HCEC 1CT (cell line): ENCODE measurements at regions not wholly inside any gene's neighbourhood (a gene's known extent, or its start where the extent isn't known, plus 50 kb on each side); places are given as distances from the start of the nearest gene placed in this dataset.
"Not testable (repeated sequence)": the region's sequence is repeated elsewhere in the genome, so short reads cannot be mapped to it uniquely, and the experiment has no call there.

ENCODE experiments used
- DNase-seq: peaks from one replicate; pipeline ENCODE4 v3.0.0-alpha.2; 2017

- no peak for DNase-seq
Observed at GRCh38 chr3:20537234-20537633, 351.2 kb upstream of the SGO1 start.

- no peak for DNase-seq
Observed at GRCh38 chr3:20529911-20530310, 343.9 kb upstream of the SGO1 start.

GRCh38 chr3:20528180-20528770 lies 342.3 kb upstream of the SGO1 start:
- DNase-seq, result no peak

- DNase-seq, result no peak
Observed at GRCh38 chr3:20527368-20527767, 341.4 kb upstream of the SGO1 start.

GRCh38 chr3:20524328-20524727 lies 338.3 kb upstream of the SGO1 start:
- no peak for DNase-seq

- no peak for DNase-seq
Observed at GRCh38 chr3:20523293-20523692, 337.3 kb upstream of the SGO1 start.

GRCh38 chr3:20517316-20517715 lies 331.3 kb upstream of the SGO1 start:
- DNase-seq, result not testable (repeated sequence)

- DNase-seq, result no peak
Observed at GRCh38 chr3:20516311-20516710, 330.3 kb upstream of the SGO1 start.

GRCh38 chr3:20515834-20516233 lies 329.8 kb upstream of the SGO1 start:
- no peak for DNase-seq

- DNase-seq, result peak; percentile 29
Observed at GRCh38 chr3:20511863-20512505, 326.0 kb upstream of the SGO1 start.

GRCh38 chr3:20510396-20510795 lies 324.4 kb upstream of the SGO1 start:
- no peak for DNase-seq

- DNase-seq, result no peak
Observed at GRCh38 chr3:20503394-20504082, 317.5 kb upstream of the SGO1 start.

- DNase-seq, result no peak
Observed at GRCh38 chr3:20490996-20491395, 305.0 kb upstream of the SGO1 start.

- DNase-seq, result no peak
Observed at GRCh38 chr3:20488151-20488550, 302.1 kb upstream of the SGO1 start.

GRCh38 chr3:20484126-20484525 lies 298.1 kb upstream of the SGO1 start:
- no peak for DNase-seq

GRCh38 chr3:20482350-20482749 lies 296.3 kb upstream of the SGO1 start:
- DNase-seq, result no peak

GRCh38 chr3:20480786-20481365 lies 294.9 kb upstream of the SGO1 start:
- no peak for DNase-seq

GRCh38 chr3:20478436-20478835 lies 292.4 kb upstream of the SGO1 start:
- no peak for DNase-seq

GRCh38 chr3:20464237-20464636 lies 278.2 kb upstream of the SGO1 start:
- not testable (repeated sequence) for DNase-seq

GRCh38 chr3:20462723-20463122 lies 276.7 kb upstream of the SGO1 start:
- no peak for DNase-seq

GRCh38 chr3:20462226-20462625 lies 276.2 kb upstream of the SGO1 start:
- no peak for DNase-seq

GRCh38 chr3:20458994-20459716 lies 273.1 kb upstream of the SGO1 start:
- no peak for DNase-seq

- DNase-seq, result no peak
Observed at GRCh38 chr3:20456511-20456910, 270.5 kb upstream of the SGO1 start.
